MCF 10A (cell line): ENCODE measurements at regions not wholly inside any gene's neighbourhood (a gene's known extent, or its start where the extent isn't known, plus 50 kb on each side); places are given as distances from the start of the nearest gene placed in this dataset.

Experiments
- BruUV-seq: library from RNA; stranded (reverse); fragments of 400-500 nt; replicated peaks from 2 replicates; lab custom pipeline; 2021; lab: Mats Ljungman, UMichigan
- CTCF ChIA-PET: fragments of 300-600 bp; sonication (Branson Sonifier 250); formaldehyde crosslinking; extraction: SDS; loops from one replicate; lab custom pipeline; 2021; ENCODE audit warnings: antibody characterized with exemption, inconsistent platforms; lab: Yijun Ruan, JAX
- POLR2A ChIA-PET: fragments of 300-600, 350-650 bp; sonication (Branson Sonifier 250); formaldehyde crosslinking; extraction: SDS; loops from one replicate; lab custom pipeline; 2020; ENCODE audit warnings: antibody characterized with exemption, inconsistent platforms; lab: Yijun Ruan, JAX
- DNase-seq: peaks from one replicate; pipeline ENCODE4 v3.0.0-alpha.2; 2018; ENCODE audit not compliant: unreplicated experiment
- H3K27ac Mint-ChIP-seq: one replicate; pipeline ENCODE4 v1.8.0; 2022; ENCODE audit warnings: mild to moderate bottlenecking, low read depth, mixed read lengths; ENCODE audit not compliant: unreplicated experiment
- H3K27me3 Mint-ChIP-seq: one replicate; pipeline ENCODE4 v1.8.0; 2022; ENCODE audit warnings: mixed read lengths; ENCODE audit not compliant: insufficient read depth, unreplicated experiment
- H3K36me3 Mint-ChIP-seq: one replicate; pipeline ENCODE4 v1.8.0; 2022; ENCODE audit warnings: mild to moderate bottlenecking, moderate library complexity, mixed read lengths; ENCODE audit not compliant: insufficient read depth, unreplicated experiment
- H3K4me1 Mint-ChIP-seq: one replicate; pipeline ENCODE4 v1.8.0; 2022; ENCODE audit warnings: mixed read lengths; ENCODE audit not compliant: insufficient read depth, unreplicated experiment
- H3K4me3 Mint-ChIP-seq: one replicate; pipeline ENCODE4 v1.8.0; 2022; ENCODE audit warnings: mild to moderate bottlenecking, moderate library complexity, mixed read lengths; ENCODE audit not compliant: unreplicated experiment
- H3K9me3 Mint-ChIP-seq: one replicate; pipeline ENCODE4 v1.8.0; 2022; ENCODE audit warnings: mixed read lengths; ENCODE audit not compliant: unreplicated experiment
- intact Hi-C: fragments of 100-400 bp; cut with micrococcal nuclease; formaldehyde crosslinking; loops from 2 replicates; pipeline ENCODE4 v1.14.1; 2022
- TF ChIP-seq, protein P1 (sequence below): fragments of 200-600 bp; IDR thresholded peaks from one replicate; pipeline ENCODE4 v1.8.0; 2022; ENCODE audit warnings: antibody characterized with exemption, mild to moderate bottlenecking; ENCODE audit not compliant: unreplicated experiment

GRCh38 chr1:199843861-199844260 is 183.6 kb upstream of the NR5A2 start:
- peaks cover 4% of the 10 kb centered on the region for H3K9me3 Mint-ChIP-seq
- no peaks in the 10 kb centered on the region for H3K36me3 Mint-ChIP-seq
- TF ChIP-seq, protein P1, sequence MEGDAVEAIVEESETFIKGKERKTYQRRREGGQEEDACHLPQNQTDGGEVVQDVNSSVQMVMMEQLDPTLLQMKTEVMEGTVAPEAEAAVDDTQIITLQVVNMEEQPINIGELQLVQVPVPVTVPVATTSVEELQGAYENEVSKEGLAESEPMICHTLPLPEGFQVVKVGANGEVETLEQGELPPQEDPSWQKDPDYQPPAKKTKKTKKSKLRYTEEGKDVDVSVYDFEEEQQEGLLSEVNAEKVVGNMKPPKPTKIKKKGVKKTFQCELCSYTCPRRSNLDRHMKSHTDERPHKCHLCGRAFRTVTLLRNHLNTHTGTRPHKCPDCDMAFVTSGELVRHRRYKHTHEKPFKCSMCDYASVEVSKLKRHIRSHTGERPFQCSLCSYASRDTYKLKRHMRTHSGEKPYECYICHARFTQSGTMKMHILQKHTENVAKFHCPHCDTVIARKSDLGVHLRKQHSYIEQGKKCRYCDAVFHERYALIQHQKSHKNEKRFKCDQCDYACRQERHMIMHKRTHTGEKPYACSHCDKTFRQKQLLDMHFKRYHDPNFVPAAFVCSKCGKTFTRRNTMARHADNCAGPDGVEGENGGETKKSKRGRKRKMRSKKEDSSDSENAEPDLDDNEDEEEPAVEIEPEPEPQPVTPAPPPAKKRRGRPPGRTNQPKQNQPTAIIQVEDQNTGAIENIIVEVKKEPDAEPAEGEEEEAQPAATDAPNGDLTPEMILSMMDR, result no peak
- H3K27me3 Mint-ChIP-seq, result no peaks in the 10 kb centered on the region
- no TSS peak for BruUV-seq
- CTCF ChIA-PET, result interaction anchor here (0.7 to 1.1 kb wide), 3 partner anchors 49 to 159 kb away, joined by 3 to 4 read pairs (median 4); no protein-coding TSS in a partner anchor
- no peak overlapping the region for H3K27ac Mint-ChIP-seq
- no peak overlapping the region for H3K4me3 Mint-ChIP-seq
- POLR2A ChIA-PET, result interaction anchor here (0.6 to 1.2 kb wide), 3 partner anchors 11 to 363 kb away, joined by 3 to 5 read pairs (median 4); no protein-coding TSS in a partner anchor
- H3K4me1 Mint-ChIP-seq, result no peaks in the 10 kb centered on the region
- DNase-seq, result no peak
- intact Hi-C loops, result no loop called here

- POLR2A ChIA-PET, result no interaction called here
- CTCF ChIA-PET, result interaction anchor here (0.5 to 0.7 kb wide), 4 partner anchors 19 to 155 kb away, joined by 3 to 4 read pairs (median 4); no protein-coding TSS in a partner anchor
- intact Hi-C loops, result no loop called here
- Mint-ChIP-seq H3K4me1 (no peaks in the 10 kb centered on the region), H3K9me3 (no peaks in the 10 kb centered on the region), H3K27me3 (no peaks in the 10 kb centered on the region), H3K36me3 (no peaks in the 10 kb centered on the region), H3K27ac (no peak overlapping the region), H3K4me3 (no peak overlapping the region)
- TF ChIP-seq, protein P1, result no peak
- no peak for DNase-seq
- BruUV-seq, result no TSS peak
Observed at GRCh38 chr1:199847021-199847420, 180.5 kb upstream of the NR5A2 start.

- POLR2A ChIA-PET, result no interaction called here
- H3K27me3 Mint-ChIP-seq, result no peaks in the 10 kb centered on the region
- H3K9me3 Mint-ChIP-seq, result no peaks in the 10 kb centered on the region
- TF ChIP-seq, protein P1, result no peak
- CTCF ChIA-PET, result interaction anchor here (1.0 kb wide), 1 partner anchor 16 kb away, joined by 3 read pairs; no protein-coding TSS in a partner anchor
- H3K27ac Mint-ChIP-seq, result no peak overlapping the region
- DNase-seq, result no peak
- BruUV-seq, result no TSS peak
- peaks cover 5% of the 10 kb centered on the region for H3K4me1 Mint-ChIP-seq
- H3K36me3 Mint-ChIP-seq, result no peaks in the 10 kb centered on the region
- no peak overlapping the region for H3K4me3 Mint-ChIP-seq
- intact Hi-C loops, result no loop called here
Observed at GRCh38 chr1:199851439-199852140, 175.9 kb upstream of the NR5A2 start.

DNA sequence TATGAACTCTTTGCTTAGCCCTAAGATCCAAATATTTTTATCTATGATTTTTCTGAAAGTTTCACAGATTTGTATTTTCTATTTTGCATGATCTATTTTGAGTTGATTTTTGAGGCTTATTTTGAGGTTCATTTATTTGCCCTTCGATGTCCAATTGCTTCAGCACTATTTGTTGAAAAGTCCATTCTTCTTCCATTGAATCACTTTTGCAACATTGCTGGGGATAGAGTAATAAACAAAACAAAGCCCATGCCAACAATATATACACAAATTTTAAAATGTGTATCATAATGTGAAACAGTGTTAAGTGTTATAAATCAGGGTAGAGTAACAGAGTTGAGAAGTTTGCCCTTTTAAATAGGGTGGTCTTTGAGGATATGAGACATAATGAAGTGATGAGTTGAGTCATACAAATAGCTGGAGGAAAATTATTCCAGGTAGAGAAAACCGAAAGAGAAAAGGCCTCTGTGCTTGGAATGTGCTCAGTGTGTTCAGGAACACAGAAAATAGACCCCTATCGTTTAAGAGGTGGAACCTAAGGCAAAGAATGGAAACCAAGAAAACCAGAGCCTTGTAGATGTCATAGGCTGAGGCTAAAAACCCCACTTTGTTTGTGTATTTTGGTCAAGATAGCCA is 172.7 kb upstream of the NR5A2 start:
- ChIA-PET CTCF (no interaction called here), POLR2A (no interaction called here)
- no TSS peak for BruUV-seq
- Mint-ChIP-seq H3K9me3 (no peaks in the 10 kb centered on the region), H3K4me3 (no peak overlapping the region), H3K4me1 (peaks cover 17% of the 10 kb centered on the region), H3K27me3 (no peaks in the 10 kb centered on the region), H3K27ac (no peak overlapping the region), H3K36me3 (no peaks in the 10 kb centered on the region)
- no peak for DNase-seq
- TF ChIP-seq, protein P1, result no peak
- intact Hi-C loops, result no loop called here
